Keratinocyte (primary cell): ENCODE measurements at regions not wholly inside any gene's neighbourhood (a gene's known extent, or its start where the extent isn't known, plus 50 kb on each side); places are given as distances from the start of the nearest gene placed in this dataset.

ENCODE experiments used
- DNase-seq: peaks from one replicate; pipeline ENCODE4 v3.0.0-alpha.2; 2011; ENCODE audit warnings: low read depth, missing footprints, low spot score
- FAIRE-seq: peaks from 2 replicates; lab custom pipeline; 2011; peaks lifted over from hg19 to GRCh38; lab: Jason Lieb, UNC
- H2AFZ ChIP-seq: 2 replicates; pipeline ENCODE4 v1.6.0; 2012; ENCODE audit warnings: low read length, control low read depth, inconsistent platforms; ENCODE audit not compliant: control insufficient read depth
- H3K27ac ChIP-seq: 2 replicates; pipeline ENCODE4 v1.5.1; 2011; ENCODE audit warnings: low read length; ENCODE audit not compliant: control insufficient read depth, insufficient read depth
- H3K27me3 ChIP-seq: 3 replicates; pipeline ENCODE4 v1.6.0; 2011; ENCODE audit warnings: low read length; ENCODE audit not compliant: control insufficient read depth, insufficient read depth; ENCODE audit errors: extremely low read depth
- H3K36me3 ChIP-seq, 2 experiments: 2 replicates in 1 of 2; 3 replicates in 1 of 2; pipeline ENCODE4 v1.5.1; 2011; ENCODE audit warnings: low read length in 2 of 2, mild to moderate bottlenecking in 1 of 2; ENCODE audit not compliant: control insufficient read depth in 2 of 2, insufficient read depth in 2 of 2; ENCODE audit errors: extremely low read depth in 1 of 2
- H3K4me1 ChIP-seq: 3 replicates; pipeline ENCODE4 v1.5.1; 2011; ENCODE audit warnings: low read length; ENCODE audit not compliant: control insufficient read depth, insufficient read depth; ENCODE audit errors: extremely low read depth
- H3K4me2 ChIP-seq: 3 replicates; pipeline ENCODE4 v1.6.0; 2011; ENCODE audit warnings: low read depth, low read length; ENCODE audit not compliant: control insufficient read depth, insufficient read depth; ENCODE audit errors: extremely low read depth
- H3K4me3 ChIP-seq, 3 experiments: fragments of 200-600 bp in 1 of 3; sonication (generic) in 1 of 3; 2 replicates in 2 of 3; 3 replicates in 1 of 3; pipeline ENCODE4 v1.5.1; 2011 to 2016; ENCODE audit warnings: low read length in 3 of 3, mild to moderate bottlenecking in 3 of 3, control low read depth in 2 of 3, inconsistent platforms in 1 of 3, low read depth in 1 of 3, mixed read lengths in 1 of 3, mixed run types in 1 of 3, moderate library complexity in 1 of 3; ENCODE audit not compliant: control insufficient read depth in 2 of 3, insufficient read depth in 2 of 3; ENCODE audit errors: extremely low read depth in 1 of 3
- H3K79me2 ChIP-seq: 2 replicates; pipeline ENCODE4 v1.6.0; 2012; ENCODE audit warnings: low read length; ENCODE audit not compliant: control insufficient read depth, insufficient read depth
- H3K9ac ChIP-seq: 3 replicates; pipeline ENCODE4 v1.6.0; 2011; ENCODE audit warnings: low read length; ENCODE audit not compliant: control insufficient read depth, insufficient read depth; ENCODE audit errors: extremely low read depth
- H3K9me1 ChIP-seq: 3 replicates; pipeline ENCODE4 v1.6.0; 2011; ENCODE audit warnings: low read length; ENCODE audit not compliant: control insufficient read depth, insufficient read depth; ENCODE audit errors: extremely low read depth
- H3K9me3 ChIP-seq: 2 replicates; pipeline ENCODE4 v1.5.1; 2012; ENCODE audit warnings: low read depth, low read length; ENCODE audit not compliant: control insufficient read depth
- H4K20me1 ChIP-seq: 3 replicates; pipeline ENCODE4 v1.6.0; 2011; ENCODE audit warnings: low read length; ENCODE audit not compliant: control insufficient read depth, insufficient read depth; ENCODE audit errors: extremely low read depth
- EZH2 ChIP-seq: IDR thresholded peaks from one replicate; pipeline ENCODE4 v1.6.1; 2012; ENCODE audit warnings: inconsistent platforms, mild to moderate bottlenecking, low read length, moderate library complexity
- dilution Hi-C: fragments of 300-500 bp; cut with MboI; formaldehyde crosslinking; loops from one replicate; pipeline ENCODE4 v1.7.0; 2020; ENCODE audit warnings: low sequenced_read_pairs; ENCODE audit not compliant: extremely low pct_ligation_motif_present
- TF ChIP-seq, protein P1 (sequence below), 3 experiments: IDR thresholded peaks in 1 of 3; conservative IDR thresholded peaks in 1 of 3; optimal IDR thresholded peaks in 1 of 3; 2 replicates in 2 of 3; 3 replicates in 1 of 3; pipeline versions ENCODE3 to v1.5.1; 2011; ENCODE audit warnings: low read length in 3 of 3, mild to moderate bottlenecking in 3 of 3, moderate library complexity in 2 of 3, control low read depth in 1 of 3, inconsistent platforms in 1 of 3; ENCODE audit not compliant: insufficient read depth in 2 of 3; ENCODE audit errors: extremely low read depth in 1 of 3

DNA sequence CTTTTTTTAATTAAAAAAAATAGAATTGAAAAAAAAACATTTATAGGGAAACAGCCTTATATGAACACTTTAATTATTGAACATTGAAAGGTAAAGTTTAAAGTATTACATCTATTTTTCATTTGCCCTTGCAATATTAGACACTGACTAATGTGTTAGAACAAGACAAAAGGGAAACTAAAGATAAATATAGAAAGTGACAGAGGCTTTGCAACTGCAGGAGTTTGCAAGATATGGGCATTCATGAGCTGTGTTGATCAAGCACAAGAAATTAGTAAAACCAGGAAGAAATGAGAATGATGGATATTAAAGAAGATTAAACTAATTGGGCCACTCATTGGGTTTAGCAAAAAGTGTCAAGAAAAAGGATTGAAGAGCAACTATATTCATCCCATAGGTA is 1097.7 kb upstream of the CELF4 start:
- Histone ChIP-seq H4K20me1 (no peaks in the 10 kb centered on the region), H3K36me3 (no peaks in the 10 kb centered on the region), H3K79me2 (no peaks in the 10 kb centered on the region), H3K27ac (no peak overlapping the region), H3K4me3 (no peak overlapping the region), H3K9me1 (no peaks in the 10 kb centered on the region), H3K27me3 (peaks cover 2% of the 10 kb centered on the region), H3K9me3 (no peaks in the 10 kb centered on the region), H3K4me2 (no peak overlapping the region), H3K4me1 (no peaks in the 10 kb centered on the region), H2AFZ (no peak overlapping the region), H3K9ac (no peak overlapping the region)
- no peak for FAIRE-seq
- dilution Hi-C loops = no loop called here
- no peak for DNase-seq
- TF ChIP-seq, protein P1, sequence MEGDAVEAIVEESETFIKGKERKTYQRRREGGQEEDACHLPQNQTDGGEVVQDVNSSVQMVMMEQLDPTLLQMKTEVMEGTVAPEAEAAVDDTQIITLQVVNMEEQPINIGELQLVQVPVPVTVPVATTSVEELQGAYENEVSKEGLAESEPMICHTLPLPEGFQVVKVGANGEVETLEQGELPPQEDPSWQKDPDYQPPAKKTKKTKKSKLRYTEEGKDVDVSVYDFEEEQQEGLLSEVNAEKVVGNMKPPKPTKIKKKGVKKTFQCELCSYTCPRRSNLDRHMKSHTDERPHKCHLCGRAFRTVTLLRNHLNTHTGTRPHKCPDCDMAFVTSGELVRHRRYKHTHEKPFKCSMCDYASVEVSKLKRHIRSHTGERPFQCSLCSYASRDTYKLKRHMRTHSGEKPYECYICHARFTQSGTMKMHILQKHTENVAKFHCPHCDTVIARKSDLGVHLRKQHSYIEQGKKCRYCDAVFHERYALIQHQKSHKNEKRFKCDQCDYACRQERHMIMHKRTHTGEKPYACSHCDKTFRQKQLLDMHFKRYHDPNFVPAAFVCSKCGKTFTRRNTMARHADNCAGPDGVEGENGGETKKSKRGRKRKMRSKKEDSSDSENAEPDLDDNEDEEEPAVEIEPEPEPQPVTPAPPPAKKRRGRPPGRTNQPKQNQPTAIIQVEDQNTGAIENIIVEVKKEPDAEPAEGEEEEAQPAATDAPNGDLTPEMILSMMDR (optimal IDR thresholded peaks at IDR 0.05 in 1 of 3, IDR thresholded peaks at IDR 0.05 in 1 of 3, conservative IDR thresholded peaks at IDR 0.05 in 1 of 3; ENCODE audit: extremely low read depth in 1 of 3, insufficient read depth in 2 of 3, low read length in 3 of 3) = no peak
- TF ChIP-seq EZH2 = no peak

DNA sequence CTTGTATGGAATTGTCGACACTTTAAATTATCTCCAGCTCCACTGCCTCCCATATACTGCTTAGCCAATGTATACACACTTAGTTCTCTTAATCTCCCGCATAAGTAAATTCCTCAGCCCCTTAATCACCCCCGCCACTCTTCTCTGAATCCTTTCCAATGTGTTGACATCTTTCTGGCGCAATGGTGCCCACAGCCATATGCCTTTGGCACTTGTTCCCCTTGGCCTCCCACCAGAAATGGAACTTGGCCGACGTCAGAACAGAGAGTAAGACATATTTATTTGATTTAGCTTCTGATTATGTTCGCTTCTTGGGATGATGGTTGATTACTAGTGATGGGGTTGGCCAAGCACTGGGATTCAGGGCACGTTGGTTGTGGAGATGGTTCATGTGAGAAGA is 1089.3 kb upstream of the CELF4 start:
- Histone ChIP-seq H3K27me3 (no peaks in the 10 kb centered on the region), H3K4me2 (no peak overlapping the region), H3K4me1 (no peaks in the 10 kb centered on the region), H4K20me1 (no peaks in the 10 kb centered on the region), H3K4me3 (no peak overlapping the region), H3K9ac (no peak overlapping the region), H3K36me3 (no peaks in the 10 kb centered on the region), H3K9me1 (no peaks in the 10 kb centered on the region), H3K79me2 (no peaks in the 10 kb centered on the region), H3K27ac (no peak overlapping the region), H3K9me3 (no peaks in the 10 kb centered on the region), H2AFZ (no peak overlapping the region)
- dilution Hi-C loops = no loop called here
- TF ChIP-seq, protein P1 (optimal IDR thresholded peaks at IDR 0.05 in 1 of 3, IDR thresholded peaks at IDR 0.05 in 1 of 3, conservative IDR thresholded peaks at IDR 0.05 in 1 of 3; ENCODE audit: extremely low read depth in 1 of 3, insufficient read depth in 2 of 3, low read length in 3 of 3) = no peak
- TF ChIP-seq EZH2 = no peak
- FAIRE-seq (no peak), DNase-seq (no peak)
